GM12874 (cell line): ENCODE measurements at regions not wholly inside any gene's neighbourhood (a gene's known extent, or its start where the extent isn't known, plus 50 kb on each side); places are given as distances from the start of the nearest gene placed in this dataset.

Experiments used
- CTCF ChIP-seq: IDR thresholded peaks from 2 replicates; pipeline ENCODE4 v1.5.1; 2011; ENCODE audit warnings: low read depth, mild to moderate bottlenecking, control low read depth, low read length, moderate library complexity; ENCODE audit not compliant: insufficient read depth

GRCh38 chr1:10898921-10899320 is 102.5 kb upstream of the CASZ1 start:
- no peak for TF ChIP-seq CTCF

- TF ChIP-seq CTCF, result no peak
Observed at GRCh38 chr1:10899490-10900250, 103.2 kb upstream of the CASZ1 start.

GRCh38 chr1:10900251-10900651 is 103.8 kb upstream of the CASZ1 start:
- no peak for TF ChIP-seq CTCF

GRCh38 chr1:10900691-10901090 is 104.2 kb upstream of the CASZ1 start:
- TF ChIP-seq CTCF, result no peak

DNA sequence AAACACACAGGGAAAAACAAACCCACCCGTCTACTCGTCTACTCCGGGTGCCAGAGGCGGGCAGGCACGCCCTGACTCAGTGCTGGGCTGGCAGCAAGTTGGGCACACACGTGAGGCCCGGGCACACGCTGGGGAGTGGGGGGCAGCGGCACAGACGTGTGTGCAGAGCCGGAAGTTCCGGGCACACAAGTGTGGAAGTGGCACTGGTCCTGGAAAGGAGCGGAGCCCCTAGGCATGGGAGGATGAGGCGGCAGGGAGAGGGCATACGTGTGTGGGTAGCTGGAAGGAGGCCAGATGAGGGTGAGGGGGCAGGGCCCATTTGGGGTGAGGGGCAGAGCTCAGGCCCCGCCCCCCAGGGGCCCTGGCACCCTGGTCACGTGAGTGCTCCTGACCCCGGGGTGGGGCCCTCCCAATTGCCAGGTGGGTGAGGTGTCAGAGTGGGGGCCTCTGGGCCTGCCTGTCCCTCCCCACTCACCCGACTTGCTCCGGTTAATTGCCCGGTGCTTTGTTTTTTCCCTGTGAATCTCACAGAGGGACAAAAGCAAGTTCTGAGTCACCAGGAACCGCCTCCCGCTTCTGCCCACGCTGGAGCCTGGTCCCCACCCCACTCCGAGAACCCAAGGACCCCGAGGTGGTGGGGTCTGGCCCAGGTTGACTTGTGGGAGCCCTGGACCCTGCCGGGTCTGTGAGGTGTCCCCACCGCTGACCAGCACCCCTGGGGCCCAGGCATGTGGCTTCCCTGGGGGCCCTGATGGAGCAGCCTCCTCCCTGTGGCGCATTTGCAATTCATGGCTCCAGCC is 104.8 kb upstream of the CASZ1 start:
- no peak for TF ChIP-seq CTCF

GRCh38 chr1:10901891-10902805 is 105.7 kb upstream of the CASZ1 start:
- no peak for TF ChIP-seq CTCF

GRCh38 chr1:10903421-10903820 is 107.0 kb upstream of the CASZ1 start:
- TF ChIP-seq CTCF, result no peak
